ENCODE measurements at regions not wholly inside any gene's neighbourhood (a gene's known extent, or its start where the extent isn't known, plus 50 kb on each side); places are given as distances from the start of the nearest gene placed in this dataset.

GRCh38 chr9:87810679-87811178 is 71.9 kb upstream of the SPATA31E1 start (continued):
- TF ChIP-seq MGA (IDR thresholded peaks at IDR 0.05) (peak; percentile 52; the same call in 1 of the 2 replicates), USF2 (CRISPR knock-in tag; IDR thresholded peaks at IDR 0.05) (no peak), KLF13 (tag; IDR thresholded peaks at IDR 0.05; ENCODE audit: borderline replicate concordance, low read depth) (peak; percentile 7; the same call in 1 of the 2 replicates), ZNF224 (CRISPR knock-in tag; IDR thresholded peaks at IDR 0.05) (no peak), HNRNPLL (IDR thresholded peaks at IDR 0.05; ENCODE audit: low read depth, low read length, poor library complexity, severe bottlenecking) (no peak), PML (IDR thresholded peaks at IDR 0.05; ENCODE audit: low read length) (peak; percentile 92), ARID1B (IDR thresholded peaks at IDR 0.05) (peak; percentile 95), AFF1 (IDR thresholded peaks at IDR 0.05; ENCODE audit: low read depth in 1 of 2, partially characterized antibody in 2 of 2) (peak in 1 of 2 experiments; percentile 28), SMARCE1 (IDR thresholded peaks at IDR 0.05) (peak; percentile 88), ELK1 (CRISPR knock-in tag; IDR thresholded peaks at IDR 0.05) (no peak)
